Heart right ventricle (tissue), 16 donors: ENCODE measurements at regions not wholly inside any gene's neighbourhood (a gene's known extent, or its start where the extent isn't known, plus 50 kb on each side); places are given as distances from the start of the nearest gene placed in this dataset.
"Not testable (repeated sequence)": the region's sequence is repeated elsewhere in the genome, so short reads cannot be mapped to it uniquely, and the experiment has no call there.

Experiments
- ATAC-seq, 8 donors: fragments of 200-7000 bp; cut with Tn5 transposase; one replicate each; pipeline ENCODE4 v1.9.1; 2020; ENCODE audit warnings: mild to moderate bottlenecking in 8 of 8, moderate library complexity in 8 of 8, moderate number of reproducible peaks in 1 of 8
- DNase-seq, 2 donors: peaks; one replicate each; pipeline ENCODE4 v3.0.0-alpha.2; 2020
- H3K27ac ChIP-seq, 10 donors: fragments of 200-600 bp; sonication (generic) in 2 of 10; one replicate each; pipeline versions ENCODE4 v1.5.0 to v1.8.0; 2020 to 2022; ENCODE audit warnings: mild to moderate bottlenecking in 3 of 10
- H3K27me3 ChIP-seq, 7 donors: fragments of 200-600 bp; one replicate each; pipeline ENCODE4 v1.8.0; 2021 to 2022; ENCODE audit warnings: mild to moderate bottlenecking in 2 of 7
- H3K36me3 ChIP-seq, 9 donors: fragments of 200-600 bp; sonication (generic) in 1 of 9; one replicate each; pipeline versions ENCODE4 v1.5.0 to v1.8.0; 2020 to 2022; ENCODE audit warnings: mild to moderate bottlenecking in 2 of 9
- H3K4me1 ChIP-seq, 9 donors: fragments of 200-600 bp; sonication (generic) in 1 of 9; one replicate each; pipeline versions ENCODE4 v1.5.0 to v1.8.0; 2020 to 2022; ENCODE audit warnings: mild to moderate bottlenecking in 4 of 9
- H3K4me3 ChIP-seq, 10 donors: fragments of 200-600 bp; sonication (generic) in 2 of 10; one replicate each; pipeline versions ENCODE4 v1.5.0 to v1.8.0; 2020 to 2022; ENCODE audit warnings: mild to moderate bottlenecking in 7 of 10, moderate library complexity in 2 of 10
- H3K9me3 ChIP-seq, 11 donors: fragments of 200-600 bp in 10 of 11; sonication (generic) in 2 of 11; one replicate each; pipeline versions ENCODE4 v1.5.0 to v1.8.0; 2013 to 2022; ENCODE audit warnings: mild to moderate bottlenecking in 2 of 11, control low read depth in 1 of 11, moderate library complexity in 1 of 11
- WGBS, 2 donors: extraction: QIAGEN DNeasy Blood & Tissue Kit; methylation state at CpG; one replicate each; pipeline ENCODE4 v1.1.7; 2013; ENCODE audit warnings: inconsistent platforms in 1 of 2; 5-methylcytosine and 5-hydroxymethylcytosine counted together
- intact Hi-C, 10 donors: fragments of 100-400 bp; cut with DNase I; formaldehyde crosslinking; loops; one replicate each; pipeline versions ENCODE4 v1.11.1 to v1.14.2; 2022
- TF ChIP-seq, protein P1 (sequence below), 9 donors: fragments of 200-600 bp; sonication (generic) in 2 of 9; IDR thresholded peaks; one replicate each; pipeline versions ENCODE4 v1.5.0 to v1.8.0; 2021 to 2022; ENCODE audit warnings: antibody characterized with exemption in 9 of 9, mild to moderate bottlenecking in 5 of 9, moderate library complexity in 1 of 9
- donor health status: Arrhythmogenic right ventricular cardiomyopathy.
- donor health status: ischemic (EF 13 %, LVEDD 7.1; RV severe dilation, severe dysfunction).
- donor health status: healthy with polysubstance abuse.
- donor health status: DM: no; HTN: yes; CAD: no.
- donor health status: DM: no; HTN: no; CAD: no.
- donor health status: ischemic (EF 25% LVEDD 6.9; RV normal size, moderate dysfunction).
- donor health status: ischemic (EF 25% LVEDD 5.7; RV mildly dilated, moderate dysfunction).
- donor health status: healthy.
- donor health status: DM: yes; HTN: yes; CAD: no.
- donor health status: Ischemic cardiomyopathy.
- donor health status: ischemic (EF 35%, LVEDD 5.7; RV mildly dilated, moderate dysfunction).
- donor health status: nonischemic (EF 11% LVEDD 7.7; RV severe dilation, severe dysfunction).
- donor health status: DM: yes; HTN: yes; CAD: no.
- donor health status: PGD.
- donor health status: ischemic (EF 29% LVEDD 5.4; RV normal size, mild dysfunction).
- donor health status: nonischemic (EF 23%, LVEDD 6.1; RV moderate dilation, normal function).

GRCh38 chr16:5222761-5223160, 125.2 kb upstream of the EEF2KMT start:
- intact Hi-C loops: no loop called here
- Histone ChIP-seq H3K36me3 (no peaks in the 10 kb centered on the region), H3K27me3 (peaks cover 0 to 28% (median 17%) of the 10 kb centered on the region in 7 donors), H3K4me1 (no peaks in the 10 kb centered on the region), H3K9me3 (peaks cover 0 to 3% (median 0%) of the 10 kb centered on the region in 11 donors), H3K27ac (no peak overlapping the region), H3K4me3 (no peak overlapping the region)
- 87% methylated on average over 4 of the region's 4 CpGs for WGBS, 2 donors
- DNase-seq: no peak
- no peak for ATAC-seq
- TF ChIP-seq, protein P1, sequence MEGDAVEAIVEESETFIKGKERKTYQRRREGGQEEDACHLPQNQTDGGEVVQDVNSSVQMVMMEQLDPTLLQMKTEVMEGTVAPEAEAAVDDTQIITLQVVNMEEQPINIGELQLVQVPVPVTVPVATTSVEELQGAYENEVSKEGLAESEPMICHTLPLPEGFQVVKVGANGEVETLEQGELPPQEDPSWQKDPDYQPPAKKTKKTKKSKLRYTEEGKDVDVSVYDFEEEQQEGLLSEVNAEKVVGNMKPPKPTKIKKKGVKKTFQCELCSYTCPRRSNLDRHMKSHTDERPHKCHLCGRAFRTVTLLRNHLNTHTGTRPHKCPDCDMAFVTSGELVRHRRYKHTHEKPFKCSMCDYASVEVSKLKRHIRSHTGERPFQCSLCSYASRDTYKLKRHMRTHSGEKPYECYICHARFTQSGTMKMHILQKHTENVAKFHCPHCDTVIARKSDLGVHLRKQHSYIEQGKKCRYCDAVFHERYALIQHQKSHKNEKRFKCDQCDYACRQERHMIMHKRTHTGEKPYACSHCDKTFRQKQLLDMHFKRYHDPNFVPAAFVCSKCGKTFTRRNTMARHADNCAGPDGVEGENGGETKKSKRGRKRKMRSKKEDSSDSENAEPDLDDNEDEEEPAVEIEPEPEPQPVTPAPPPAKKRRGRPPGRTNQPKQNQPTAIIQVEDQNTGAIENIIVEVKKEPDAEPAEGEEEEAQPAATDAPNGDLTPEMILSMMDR (IDR thresholded peaks at IDR 0.05): no peak

GRCh38 chr16:5221831-5222230, 124.2 kb upstream of the EEF2KMT start:
- H3K9me3 ChIP-seq, DNase-seq, intact Hi-C loops, H3K4me1 ChIP-seq, H3K4me3 ChIP-seq, ATAC-seq, H3K36me3 ChIP-seq, H3K27ac ChIP-seq: not testable (repeated sequence)
- WGBS, 2 donors: 90 to 93% methylated on average over 20 of the region's 20 CpGs
- peaks cover 0 to 32% (median 18%) of the 10 kb centered on the region in 7 donors for H3K27me3 ChIP-seq

- no peak for ATAC-seq
- DNase-seq: no peak
- H3K36me3 ChIP-seq: no peaks in the 10 kb centered on the region
- no peaks in the 10 kb centered on the region for H3K4me1 ChIP-seq
- peaks cover 0 to 35% (median 24%) of the 10 kb centered on the region in 7 donors for H3K27me3 ChIP-seq
- intact Hi-C loops: no loop called here
- WGBS, 2 donors: 80 to 81% methylated on average over 4 of the region's 4 CpGs
- no peak overlapping the region for H3K4me3 ChIP-seq
- H3K9me3 ChIP-seq: peaks cover 0 to 3% (median 0%) of the 10 kb centered on the region in 11 donors
- TF ChIP-seq, protein P1 (IDR thresholded peaks at IDR 0.05): no peak
- no peak overlapping the region for H3K27ac ChIP-seq
These were observed 123.1 kb upstream of the EEF2KMT start for GRCh38 chr16:5220705-5221104.

DNA sequence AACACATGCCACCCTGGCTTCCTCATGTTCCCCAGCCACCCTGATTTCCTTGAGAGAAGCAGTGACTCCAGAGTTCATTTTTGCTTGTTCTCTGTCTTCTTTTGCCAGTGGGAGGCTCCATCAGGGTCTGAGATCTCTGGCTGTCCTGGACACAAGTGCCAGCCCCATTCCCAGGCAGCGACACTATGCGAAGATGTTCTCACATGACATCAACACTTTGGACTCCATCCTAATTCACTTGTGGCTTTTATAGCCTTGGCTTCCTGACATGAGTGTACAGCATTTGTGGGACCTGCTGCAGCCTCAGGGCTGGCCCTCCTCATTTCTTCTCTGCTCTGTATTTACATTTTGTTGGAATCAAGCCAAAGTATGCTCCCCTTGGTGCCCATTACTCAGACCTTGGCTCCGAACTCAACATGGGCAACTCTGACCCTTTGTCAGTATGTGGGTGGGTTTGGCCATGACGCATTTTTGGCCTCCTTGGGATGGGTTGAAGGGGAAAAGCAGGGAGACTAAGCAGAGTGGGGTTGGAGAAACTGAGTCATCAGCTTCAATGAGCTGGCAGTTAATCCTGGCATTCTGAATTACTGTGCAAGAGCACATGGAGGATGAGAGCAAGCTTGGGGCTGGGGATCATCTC, 119.0 kb upstream of the EEF2KMT start:
- H3K36me3 ChIP-seq: no peaks in the 10 kb centered on the region
- no peak overlapping the region for H3K27ac ChIP-seq
- no peak for DNase-seq
- H3K27me3 ChIP-seq: peaks cover 0 to 56% (median 21%) of the 10 kb centered on the region in 7 donors
- no peak for ATAC-seq
- TF ChIP-seq, protein P1 (IDR thresholded peaks at IDR 0.05): no peak
- H3K9me3 ChIP-seq: peaks cover 0 to 4% (median 0%) of the 10 kb centered on the region in 11 donors
- H3K4me1 ChIP-seq: no peaks in the 10 kb centered on the region
- no peak overlapping the region for H3K4me3 ChIP-seq
- intact Hi-C loops: no loop called here
- WGBS, 2 donors: 79 to 81% methylated on average over 4 of the region's 4 CpGs

GRCh38 chr16:5215901-5216300, 118.3 kb upstream of the EEF2KMT start:
- intact Hi-C loops: no loop called here
- Histone ChIP-seq H3K4me1 (no peaks in the 10 kb centered on the region), H3K27ac (no peak overlapping the region), H3K4me3 (no peak overlapping the region), H3K9me3 (peaks cover 0 to 4% (median 0%) of the 10 kb centered on the region in 11 donors), H3K36me3 (no peaks in the 10 kb centered on the region), H3K27me3 (peaks cover 0 to 59% (median 24%) of the 10 kb centered on the region in 7 donors)
- TF ChIP-seq, protein P1 (IDR thresholded peaks at IDR 0.05): no peak
- no peak for DNase-seq
- WGBS, 2 donors: 29 to 37% methylated on average over 2 of the region's 2 CpGs
- no peak for ATAC-seq
